Prostate gland (tissue), 2 donors: ENCODE measurements at regions not wholly inside any gene's neighbourhood (a gene's known extent, or its start where the extent isn't known, plus 50 kb on each side); places are given as distances from the start of the nearest gene placed in this dataset.

Experiments
- CTCF ChIP-seq, 4 experiments: fragments of 200-600 bp in 2 of 4; fragments of 450-650 bp in 2 of 4; sonication (generic) in 2 of 4; IDR thresholded peaks; 1 replicate in 3 of 4; 2 replicates in 1 of 4; pipeline ENCODE4 v1.5.1; 2016 to 2019; ENCODE audit warnings: antibody characterized with exemption in 4 of 4, mild to moderate bottlenecking in 2 of 4, moderate library complexity in 2 of 4
- POLR2A ChIP-seq: fragments of 450-650 bp; IDR thresholded peaks from one replicate; pipeline ENCODE4 v1.6.1; 2016; ENCODE audit warnings: antibody characterized with exemption, mild to moderate bottlenecking

- TF ChIP-seq POLR2A (no peak), CTCF (IDR thresholded peaks at IDR 0.05) (no peak)
Measured at GRCh38 chr10:125258676-125259075, 98.3 kb upstream of the CTBP2 start.
